ENCODE measurements at regions not wholly inside any gene's neighbourhood (a gene's known extent, or its start where the extent isn't known, plus 50 kb on each side); places are given as distances from the start of the nearest gene placed in this dataset.

- Mint-ChIP-seq H3K9me3 (no peaks in the 10 kb centered on the region), H3K27ac (no peak overlapping the region), H3K4me3 (no peak overlapping the region), H3K36me3 (no peaks in the 10 kb centered on the region), H3K4me1 (no peaks in the 10 kb centered on the region), H3K27me3 (ENCODE audit: low read depth in 3 of 3) (no peaks in the 10 kb centered on the region)
- no CpG with 5 or more reads among the region's 6 CpGs for WGBS (ENCODE audit: insufficient coverage)
- no peaks in the 10 kb centered on the region for H4K20me1 ChIP-seq (ENCODE audit: insufficient read depth, low read length)
- no peaks in the 10 kb centered on the region for H3K36me3 ChIP-seq (replicated peaks in 1 of 2; ENCODE audit: control insufficient read depth in 1 of 2, insufficient read depth in 2 of 2, low read length in 2 of 2)
- no peaks in the 10 kb centered on the region for H3K79me2 ChIP-seq (ENCODE audit: insufficient read depth, low read length)
- TF ChIP-seq CTCF (IDR thresholded peaks at IDR 0.05) = no peak
- DNase-seq = no peak
- H3K4me1 ChIP-seq (ENCODE audit: control insufficient read depth in 1 of 2, insufficient read depth in 2 of 2, low read length in 2 of 2) = no peaks in the 10 kb centered on the region
- no peaks in the 10 kb centered on the region for H3K27me3 ChIP-seq (ENCODE audit: control insufficient read depth in 2 of 2, insufficient read depth in 2 of 2, low read length in 2 of 2)
- H2AFZ ChIP-seq (ENCODE audit: insufficient read depth, low read depth, low read length, poor library complexity, severe bottlenecking) = no peak overlapping the region
- intact Hi-C loops (cut with micrococcal nuclease) = no loop called here
- no peak overlapping the region for H3K4me3 ChIP-seq (replicated peaks in 1 of 3; ENCODE audit: low read depth in 2 of 3, low read length in 3 of 3)
- no peak overlapping the region for H3K4me2 ChIP-seq (replicated peaks; ENCODE audit: extremely low read depth, low read length, poor library complexity, severe bottlenecking)
- H3K9me3 ChIP-seq (replicated peaks in 1 of 2; ENCODE audit: control insufficient read depth in 1 of 2, insufficient read depth in 1 of 2, low read length in 2 of 2) = no peaks in the 10 kb centered on the region
- H3K27ac ChIP-seq (ENCODE audit: low read depth in 1 of 2, low read length in 2 of 2) = no peak overlapping the region
- H3K9ac ChIP-seq (ENCODE audit: insufficient read depth, low read length, poor library complexity, severe bottlenecking) = no peak overlapping the region
These were observed 349.1 kb downstream of the PCDH10 start for GRCh38 chr4:133498149-133498548.

GRCh38 chr4:133493776-133494175, 344.7 kb downstream of the PCDH10 start:
- Histone ChIP-seq H2AFZ (ENCODE audit: insufficient read depth, low read depth, low read length, poor library complexity, severe bottlenecking) (no peak overlapping the region), H4K20me1 (ENCODE audit: insufficient read depth, low read length) (no peaks in the 10 kb centered on the region), H3K79me2 (ENCODE audit: insufficient read depth, low read length) (no peaks in the 10 kb centered on the region), H3K4me1 (ENCODE audit: control insufficient read depth in 1 of 2, insufficient read depth in 2 of 2, low read length in 2 of 2) (no peaks in the 10 kb centered on the region), H3K27ac (ENCODE audit: low read depth in 1 of 2, low read length in 2 of 2) (no peak overlapping the region), H3K36me3 (replicated peaks in 1 of 2; ENCODE audit: control insufficient read depth in 1 of 2, insufficient read depth in 2 of 2, low read length in 2 of 2) (no peaks in the 10 kb centered on the region), H3K9me3 (replicated peaks in 1 of 2; ENCODE audit: control insufficient read depth in 1 of 2, insufficient read depth in 1 of 2, low read length in 2 of 2) (no peaks in the 10 kb centered on the region), H3K27me3 (ENCODE audit: control insufficient read depth in 2 of 2, insufficient read depth in 2 of 2, low read length in 2 of 2) (no peaks in the 10 kb centered on the region), H3K9ac (ENCODE audit: insufficient read depth, low read length, poor library complexity, severe bottlenecking) (no peak overlapping the region), H3K4me3 (replicated peaks in 1 of 3; ENCODE audit: low read depth in 2 of 3, low read length in 3 of 3) (no peak overlapping the region), H3K4me2 (replicated peaks; ENCODE audit: extremely low read depth, low read length, poor library complexity, severe bottlenecking) (no peak overlapping the region)
- intact Hi-C loops (cut with micrococcal nuclease) = no loop called here
- WGBS (ENCODE audit: insufficient coverage) = no CpG with 5 or more reads among the region's 1 CpG
- Mint-ChIP-seq H3K4me1 (no peaks in the 10 kb centered on the region), H3K36me3 (no peaks in the 10 kb centered on the region), H3K4me3 (no peak overlapping the region), H3K27me3 (ENCODE audit: low read depth in 3 of 3) (no peaks in the 10 kb centered on the region), H3K9me3 (peaks cover 0 to 2% (median 0%) of the 10 kb centered on the region in 7 donors), H3K27ac (no peak overlapping the region)
- no peak for DNase-seq
- no peak for TF ChIP-seq CTCF (IDR thresholded peaks at IDR 0.05)
